ENCODE measurements at regions not wholly inside any gene's neighbourhood (a gene's known extent, or its start where the extent isn't known, plus 50 kb on each side); places are given as distances from the start of the nearest gene placed in this dataset.

- TF ChIP-seq, protein P1, sequence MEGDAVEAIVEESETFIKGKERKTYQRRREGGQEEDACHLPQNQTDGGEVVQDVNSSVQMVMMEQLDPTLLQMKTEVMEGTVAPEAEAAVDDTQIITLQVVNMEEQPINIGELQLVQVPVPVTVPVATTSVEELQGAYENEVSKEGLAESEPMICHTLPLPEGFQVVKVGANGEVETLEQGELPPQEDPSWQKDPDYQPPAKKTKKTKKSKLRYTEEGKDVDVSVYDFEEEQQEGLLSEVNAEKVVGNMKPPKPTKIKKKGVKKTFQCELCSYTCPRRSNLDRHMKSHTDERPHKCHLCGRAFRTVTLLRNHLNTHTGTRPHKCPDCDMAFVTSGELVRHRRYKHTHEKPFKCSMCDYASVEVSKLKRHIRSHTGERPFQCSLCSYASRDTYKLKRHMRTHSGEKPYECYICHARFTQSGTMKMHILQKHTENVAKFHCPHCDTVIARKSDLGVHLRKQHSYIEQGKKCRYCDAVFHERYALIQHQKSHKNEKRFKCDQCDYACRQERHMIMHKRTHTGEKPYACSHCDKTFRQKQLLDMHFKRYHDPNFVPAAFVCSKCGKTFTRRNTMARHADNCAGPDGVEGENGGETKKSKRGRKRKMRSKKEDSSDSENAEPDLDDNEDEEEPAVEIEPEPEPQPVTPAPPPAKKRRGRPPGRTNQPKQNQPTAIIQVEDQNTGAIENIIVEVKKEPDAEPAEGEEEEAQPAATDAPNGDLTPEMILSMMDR (conservative IDR thresholded peaks at IDR 0.05; ENCODE audit: low read length) = peak; percentile 7; the same call in 1 of the 2 replicates
- no peak overlapping the region for H3K4me3 ChIP-seq (ENCODE audit: low read length)
- DNase-seq (ENCODE audit: low read depth) = no peak
These were observed 100.9 kb upstream of the HCN1 start for GRCh38 chr5:45796959-45797553.

DNA sequence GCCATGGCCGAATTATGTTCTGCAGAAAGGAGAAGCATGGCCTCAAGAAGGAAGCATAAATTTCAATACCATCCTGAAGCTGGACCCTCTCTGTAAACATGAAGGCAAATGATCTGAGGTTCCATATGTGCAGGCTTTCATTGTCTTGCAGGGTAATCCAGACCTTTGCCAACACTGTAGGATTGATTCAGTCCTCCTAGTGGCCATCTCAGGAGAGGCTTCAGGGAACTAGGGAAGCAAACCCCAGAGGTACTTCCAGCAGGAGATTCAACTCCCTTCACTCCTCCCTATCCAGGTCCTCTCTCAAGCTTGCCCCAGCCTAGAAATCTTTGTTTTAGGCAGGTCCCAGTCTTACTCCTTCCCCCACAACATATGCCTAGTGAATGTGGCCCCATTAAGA lies 99.3 kb upstream of the HCN1 start:
- TF ChIP-seq, protein P1 (conservative IDR thresholded peaks at IDR 0.05; ENCODE audit: low read length) = no peak

GRCh38 chr5:45793638-45794532 lies 97.7 kb upstream of the HCN1 start:
- no peak for DNase-seq (ENCODE audit: low read depth)
- TF ChIP-seq, protein P1 (conservative IDR thresholded peaks at IDR 0.05; ENCODE audit: low read length) = no peak
- no peak overlapping the region for H3K4me3 ChIP-seq (ENCODE audit: low read length)

More for the DNA sequence above, 99.3 kb upstream of the HCN1 start:
- H3K4me3 ChIP-seq (ENCODE audit: low read length) = no peak overlapping the region
- DNase-seq (ENCODE audit: low read depth) = no peak

DNA sequence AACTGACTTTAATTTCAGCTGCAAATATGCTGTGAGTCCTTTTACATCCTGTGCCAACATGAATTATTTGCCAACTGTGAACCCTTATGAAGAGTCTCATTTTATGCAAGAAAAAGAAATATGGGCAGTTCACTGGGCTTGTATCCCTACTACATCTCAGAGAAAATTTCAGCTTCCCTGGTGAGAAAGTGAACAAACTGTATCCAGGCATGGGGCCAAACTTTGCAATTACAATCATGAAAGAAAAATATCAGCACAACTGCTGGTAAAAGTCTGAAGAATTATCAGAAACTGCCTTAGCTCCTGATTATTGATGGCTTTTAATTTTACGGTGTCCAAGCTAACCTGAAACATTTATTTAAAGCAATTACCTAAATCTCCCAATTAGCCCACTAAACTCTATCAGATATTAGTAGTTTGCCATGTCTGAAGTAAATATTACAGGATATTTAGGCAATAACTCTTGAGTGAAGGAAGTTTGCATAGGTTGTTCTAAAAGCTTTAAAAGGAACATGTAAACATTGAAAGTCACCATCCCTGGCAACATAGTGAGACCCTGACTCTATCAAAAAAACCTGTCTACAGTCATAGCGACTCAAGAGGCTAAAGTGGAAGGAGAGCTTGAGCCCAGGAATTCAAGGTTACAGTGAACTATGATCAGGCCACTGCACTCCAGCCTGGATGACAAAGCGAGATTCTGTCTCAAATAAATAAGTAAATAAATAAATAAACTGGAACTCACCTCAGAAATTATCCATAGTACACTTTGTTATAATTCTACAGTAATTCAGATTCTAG lies 83.9 kb upstream of the HCN1 start:
- TF ChIP-seq, protein P1 (conservative IDR thresholded peaks at IDR 0.05; ENCODE audit: low read length) = no peak
- H3K4me3 ChIP-seq (ENCODE audit: low read length) = no peak overlapping the region
- no peak for DNase-seq (ENCODE audit: low read depth)

GRCh38 chr5:45774528-45774927 lies 78.3 kb upstream of the HCN1 start:
- DNase-seq (ENCODE audit: low read depth) = no peak
- no peak overlapping the region for H3K4me3 ChIP-seq (ENCODE audit: low read length)
- TF ChIP-seq, protein P1 (conservative IDR thresholded peaks at IDR 0.05; ENCODE audit: low read length) = peak; percentile 13; the same call in 1 of the 2 replicates

DNA sequence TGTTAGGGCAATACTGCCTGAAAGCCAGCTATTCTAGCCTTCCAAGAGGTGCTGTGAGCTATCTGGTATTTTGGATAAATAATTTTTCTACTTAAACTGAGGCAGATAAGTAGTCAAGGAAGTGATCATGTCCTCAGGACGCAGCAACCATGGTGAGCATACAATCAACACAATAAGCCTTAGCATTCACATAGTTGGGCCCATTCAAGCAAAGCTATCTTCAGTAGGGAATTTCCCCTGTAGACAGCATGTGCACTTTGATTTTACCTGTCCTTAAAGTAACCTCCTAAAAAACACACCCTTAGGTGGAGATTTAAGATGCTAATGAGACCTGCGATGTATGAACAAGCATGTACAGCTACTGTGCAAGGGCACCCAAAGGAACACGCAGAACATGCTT lies 76.2 kb upstream of the HCN1 start:
- TF ChIP-seq, protein P1 (conservative IDR thresholded peaks at IDR 0.05; ENCODE audit: low read length) = no peak
- DNase-seq (ENCODE audit: low read depth) = no peak
- no peak overlapping the region for H3K4me3 ChIP-seq (ENCODE audit: low read length)

Data from AG10803 (cell line).